Glomerular visceral epithelial cell (primary cell): ENCODE measurements at regions not wholly inside any gene's neighbourhood (a gene's known extent, or its start where the extent isn't known, plus 50 kb on each side); places are given as distances from the start of the nearest gene placed in this dataset.
A peak's percentile ranks its signal among the peaks of the same experiment; 100 is the strongest.

ENCODE experiments used
- DNase-seq: peaks from one replicate; pipeline ENCODE4 v3.0.0-alpha.2; 2016; ENCODE audit errors: extremely low spot score

DNA sequence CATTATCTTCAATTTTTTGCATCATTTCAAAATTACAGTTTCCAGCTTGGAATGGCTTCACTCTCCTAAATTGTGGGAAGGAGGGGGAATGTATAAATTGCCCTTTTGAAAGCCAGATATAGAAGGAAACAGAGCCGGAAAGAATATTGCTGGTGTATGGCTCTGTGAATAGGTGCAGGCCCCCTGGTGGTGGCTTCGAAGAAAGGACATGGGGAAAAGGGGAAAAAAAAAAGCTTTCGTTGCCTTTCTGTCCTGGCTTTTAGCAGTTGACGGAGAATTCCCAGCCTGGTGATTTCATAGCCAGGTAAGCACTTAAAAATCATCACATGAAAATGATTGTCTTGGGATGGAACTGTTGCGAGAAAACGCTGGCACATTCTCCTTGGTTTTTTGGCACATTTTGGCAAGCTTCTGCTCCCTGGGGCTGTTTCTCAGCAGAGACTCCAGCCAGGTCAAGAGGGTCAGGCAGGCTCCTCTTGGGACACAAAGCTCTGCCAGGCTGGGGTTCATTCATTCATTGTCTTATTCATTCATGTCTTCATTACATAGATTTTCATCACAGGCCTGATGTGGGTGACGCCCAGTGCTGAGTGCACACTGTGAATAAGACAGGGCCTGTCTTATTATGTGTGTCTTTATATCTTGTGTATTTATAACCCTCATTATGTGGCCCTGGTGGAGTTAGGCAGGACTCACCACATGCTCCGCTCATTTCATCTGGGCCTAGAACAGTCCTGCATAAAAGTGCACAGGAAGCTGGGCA, 300.0 kb upstream of the TPM1 start:
- peak; percentile 83 for DNase-seq

DNA sequence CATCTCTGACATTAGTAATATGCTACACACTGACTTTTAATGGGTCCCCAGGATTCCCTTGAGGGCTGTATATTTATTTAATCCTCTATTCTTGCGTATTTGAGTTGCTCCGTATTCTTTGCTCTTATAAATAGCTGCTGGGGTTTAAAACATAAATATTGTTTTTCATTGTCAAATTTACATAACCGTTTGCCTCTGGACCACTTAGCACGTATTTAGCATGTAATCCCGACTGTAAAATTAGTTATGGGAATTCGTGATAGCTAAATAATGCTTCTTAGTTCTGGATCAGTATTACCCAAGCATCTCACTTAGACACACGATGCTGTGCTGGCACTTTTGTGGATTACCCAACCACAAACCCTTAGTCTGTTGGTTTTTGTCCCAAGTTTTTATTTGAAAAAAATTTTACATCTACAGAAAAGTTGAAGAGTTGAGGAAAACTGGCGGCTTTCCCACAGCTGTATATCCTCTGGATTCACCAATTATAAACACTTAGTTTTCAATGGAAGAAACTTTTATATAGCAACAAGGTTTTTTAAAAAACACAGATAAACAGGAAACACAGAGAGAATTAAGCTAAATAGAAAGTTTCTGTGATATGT, 296.8 kb upstream of the TPM1 start:
- no peak for DNase-seq

DNA sequence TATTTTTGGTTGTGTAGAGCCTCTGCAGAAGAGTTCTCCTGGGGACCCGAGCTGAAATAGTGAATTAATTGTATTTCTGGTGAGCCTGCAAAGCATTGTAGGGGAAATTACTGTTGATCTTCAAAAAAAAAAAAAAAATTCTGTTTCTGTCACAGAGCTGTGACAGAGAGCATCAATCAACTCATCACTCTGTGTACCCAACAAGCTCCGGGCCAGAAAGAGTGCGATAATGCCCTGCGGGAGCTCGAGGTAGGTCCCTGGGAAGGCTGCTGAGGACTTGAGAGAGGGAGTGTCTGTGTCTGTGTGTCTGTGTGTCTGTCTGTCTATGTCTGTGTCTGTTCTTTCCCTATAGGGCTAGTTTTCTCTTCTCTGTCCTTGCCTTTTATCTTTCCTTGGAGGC, 294.4 kb upstream of the TPM1 start:
- DNase-seq, result no peak

DNA sequence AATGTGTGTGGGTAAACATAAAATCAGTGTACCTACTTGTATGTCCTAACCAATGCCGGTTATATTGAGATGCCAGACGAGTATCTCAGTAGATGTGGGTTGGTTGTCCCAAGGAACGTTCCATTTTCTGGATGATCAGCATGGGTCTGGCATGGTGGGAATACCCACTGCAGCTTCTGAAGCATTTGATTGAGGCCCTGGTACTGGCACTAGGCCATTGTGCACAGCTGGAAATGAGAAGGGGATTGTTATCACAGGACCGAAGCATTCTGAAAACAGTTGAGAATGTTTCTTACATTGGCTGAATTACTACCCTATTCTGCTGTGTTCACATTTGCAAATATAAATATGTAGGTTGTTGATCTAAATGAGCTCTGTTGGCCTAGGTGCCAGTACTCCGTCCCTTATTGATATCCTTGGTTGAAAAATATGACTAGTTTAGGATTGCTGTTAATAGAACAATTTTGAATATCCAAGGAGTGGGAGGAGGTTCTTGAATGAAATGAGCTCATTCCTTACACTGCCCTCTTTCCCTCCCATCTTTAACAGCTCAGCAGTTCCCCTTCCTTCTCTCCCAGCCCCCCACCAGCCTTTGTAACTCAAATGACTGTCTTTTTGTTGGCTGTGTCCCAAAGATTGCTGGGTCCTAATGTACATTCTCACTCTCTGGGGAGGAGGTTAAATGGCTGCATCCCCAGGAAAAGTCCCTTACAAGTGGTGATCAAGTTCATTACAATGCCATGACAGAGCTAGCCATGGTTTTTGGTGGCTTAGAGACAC, 293.3 kb upstream of the TPM1 start:
- peak; percentile 56 for DNase-seq

DNA sequence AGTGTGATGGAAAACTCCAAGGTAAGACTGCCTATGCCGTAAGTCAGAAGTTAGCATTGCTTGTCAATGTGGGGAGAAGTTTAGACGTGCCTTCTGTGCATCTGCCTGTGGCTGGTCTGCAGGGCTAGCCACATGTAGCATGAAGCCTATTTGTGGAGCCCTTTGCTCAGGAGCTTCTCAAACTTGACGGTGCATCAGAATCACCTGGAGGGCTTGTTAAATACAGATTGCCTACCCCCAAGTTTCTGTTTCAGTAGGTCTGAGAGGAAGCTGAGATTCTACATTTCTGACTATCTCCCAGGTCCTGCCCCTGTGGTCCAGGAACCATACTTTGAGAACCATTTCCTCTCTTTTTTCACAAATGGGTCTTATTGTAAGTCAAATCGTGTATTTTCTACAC, 292.1 kb upstream of the TPM1 start:
- DNase-seq, result no peak

DNA sequence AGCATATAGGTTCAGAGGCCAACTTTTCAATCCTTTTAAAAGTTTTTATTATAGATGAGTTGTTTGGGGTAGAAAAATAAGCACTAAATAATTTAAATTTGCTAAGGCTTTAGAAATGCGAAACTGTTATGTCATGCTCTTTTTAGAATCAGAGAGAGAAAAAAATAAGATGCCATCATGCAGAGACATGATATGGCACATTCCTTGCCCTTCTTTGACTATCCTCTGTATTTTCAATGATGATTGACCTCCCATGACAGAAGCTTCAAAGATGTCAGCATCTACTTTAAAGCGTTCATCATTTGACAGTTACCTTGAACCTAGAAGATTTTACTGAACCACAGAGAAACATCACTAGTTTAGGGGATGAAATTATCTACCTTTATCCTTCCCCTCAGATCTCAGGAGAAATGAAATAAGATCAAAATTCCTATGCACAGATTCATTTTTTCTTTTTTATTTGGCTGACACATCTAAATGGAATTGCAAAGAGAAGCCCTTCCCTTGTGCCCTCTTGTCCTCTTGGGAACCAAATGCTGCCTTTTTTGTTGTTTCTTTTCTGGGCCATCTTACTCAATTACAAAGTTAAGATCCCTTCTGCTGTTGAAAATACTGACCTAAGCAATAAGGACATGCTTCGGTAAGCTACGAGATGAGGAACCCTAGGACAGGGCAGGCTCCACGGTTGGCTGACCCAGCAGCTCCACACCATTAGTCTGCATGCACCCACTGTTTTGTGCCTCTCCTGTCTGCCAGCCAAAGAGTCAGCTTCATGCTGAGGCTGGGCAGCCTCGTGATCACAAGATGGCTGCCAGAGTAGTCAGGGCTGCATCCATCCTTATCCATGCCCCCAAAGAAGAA, 289.7 kb upstream of the TPM1 start:
- DNase-seq, result peak; percentile 89

DNA sequence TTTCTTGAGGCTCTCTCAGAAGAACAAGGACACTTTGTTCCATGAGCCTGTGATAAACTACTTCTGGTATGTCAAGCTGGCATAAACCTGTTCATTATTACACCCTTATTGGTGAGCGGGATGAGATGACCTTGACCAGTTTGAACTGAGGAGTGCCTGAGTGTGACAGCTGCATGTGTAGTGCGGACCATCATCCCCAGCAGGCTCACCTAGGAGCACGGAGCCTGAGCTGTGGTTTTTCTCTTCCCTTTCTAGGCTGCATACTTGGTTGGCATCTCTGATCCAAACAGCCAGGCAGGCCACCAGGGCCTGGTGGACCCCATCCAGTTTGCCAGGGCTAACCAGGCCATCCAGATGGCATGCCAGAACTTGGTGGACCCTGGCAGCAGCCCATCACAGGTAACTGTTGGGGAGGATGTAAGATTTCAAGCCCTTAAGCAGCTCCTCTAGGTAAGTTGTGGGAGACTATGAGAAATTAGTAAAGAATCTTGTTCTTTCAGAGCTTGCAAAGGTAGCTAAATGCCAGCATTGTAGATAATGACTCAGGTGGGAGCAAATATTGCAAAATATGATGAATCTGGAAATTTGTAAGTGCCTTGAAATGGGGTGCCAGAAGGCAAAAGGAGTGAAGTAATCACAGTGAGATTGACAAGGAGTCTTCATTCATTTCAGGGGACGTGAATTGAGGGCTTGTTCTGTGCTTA, 288.9 kb upstream of the TPM1 start:
- no peak for DNase-seq

DNA sequence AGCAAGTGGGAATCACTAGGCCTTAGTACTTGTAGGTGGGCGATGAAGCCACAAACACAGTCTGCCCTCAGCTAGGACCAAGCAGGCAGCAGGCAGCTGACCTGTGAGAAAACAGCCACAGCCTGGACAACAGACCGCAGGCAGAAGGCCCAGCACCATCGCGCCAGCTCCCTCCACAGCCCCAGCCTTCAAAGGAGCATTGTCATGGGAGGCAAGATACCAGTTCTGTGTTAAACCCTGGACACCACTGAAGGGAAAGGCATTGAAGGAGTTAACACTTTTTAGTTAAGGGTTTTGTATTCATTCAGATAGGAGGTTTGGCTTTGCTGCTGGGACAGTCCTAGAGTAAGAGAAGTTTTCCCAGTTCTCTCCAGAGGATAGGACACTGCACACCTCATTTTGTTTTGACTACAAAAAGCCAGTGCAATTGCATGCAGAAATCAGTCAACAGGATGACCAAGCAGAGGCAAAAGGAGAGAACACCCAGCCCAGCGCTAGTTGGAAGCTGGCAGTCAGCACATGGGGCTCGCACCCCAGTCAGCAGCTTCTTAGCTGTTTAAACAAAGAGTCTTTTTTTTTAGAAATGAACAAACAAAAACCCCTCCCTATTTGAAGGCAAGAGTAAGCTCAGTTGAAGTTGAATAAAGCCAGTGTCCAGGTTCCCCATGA, 286.1 kb upstream of the TPM1 start:
- DNase-seq, result no peak

DNA sequence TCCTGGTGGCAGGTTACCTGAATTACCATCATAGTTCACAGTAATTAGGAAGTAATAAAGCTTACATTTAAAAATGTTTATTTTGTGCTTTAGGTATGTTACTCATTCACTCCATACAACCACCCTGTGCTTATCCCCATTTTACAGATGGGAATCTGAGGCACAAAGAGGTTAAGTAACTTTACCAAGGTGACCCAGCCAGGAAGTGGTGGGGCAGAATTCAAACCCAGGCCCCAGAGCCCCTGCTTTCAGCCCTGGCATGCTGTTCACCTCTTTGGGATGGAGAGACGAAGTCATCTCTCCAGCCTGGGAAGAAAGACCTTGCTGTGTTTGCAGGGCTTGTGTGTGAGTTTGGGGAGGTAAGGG, 285.6 kb upstream of the TPM1 start:
- DNase-seq, result no peak

DNA sequence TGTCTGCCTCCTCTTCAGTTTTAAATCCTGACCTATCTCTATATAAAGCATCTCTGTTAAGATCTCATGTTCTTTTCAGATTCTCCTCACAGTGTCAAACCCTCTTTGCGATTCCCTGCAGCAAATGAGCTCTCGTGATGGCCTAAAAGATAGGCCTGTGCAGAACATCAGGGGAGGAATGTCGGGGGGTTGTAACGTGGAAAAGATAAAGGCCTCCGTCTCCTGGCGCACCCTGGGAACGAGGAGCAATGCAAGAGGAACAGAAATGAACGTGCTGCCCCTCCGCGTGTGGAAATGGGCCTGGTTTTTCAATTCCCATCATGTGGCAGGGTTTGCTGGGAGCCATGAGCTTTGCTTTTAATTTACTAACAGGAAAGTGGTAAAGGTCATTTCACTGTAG, 285.0 kb upstream of the TPM1 start:
- DNase-seq, result no peak

DNA sequence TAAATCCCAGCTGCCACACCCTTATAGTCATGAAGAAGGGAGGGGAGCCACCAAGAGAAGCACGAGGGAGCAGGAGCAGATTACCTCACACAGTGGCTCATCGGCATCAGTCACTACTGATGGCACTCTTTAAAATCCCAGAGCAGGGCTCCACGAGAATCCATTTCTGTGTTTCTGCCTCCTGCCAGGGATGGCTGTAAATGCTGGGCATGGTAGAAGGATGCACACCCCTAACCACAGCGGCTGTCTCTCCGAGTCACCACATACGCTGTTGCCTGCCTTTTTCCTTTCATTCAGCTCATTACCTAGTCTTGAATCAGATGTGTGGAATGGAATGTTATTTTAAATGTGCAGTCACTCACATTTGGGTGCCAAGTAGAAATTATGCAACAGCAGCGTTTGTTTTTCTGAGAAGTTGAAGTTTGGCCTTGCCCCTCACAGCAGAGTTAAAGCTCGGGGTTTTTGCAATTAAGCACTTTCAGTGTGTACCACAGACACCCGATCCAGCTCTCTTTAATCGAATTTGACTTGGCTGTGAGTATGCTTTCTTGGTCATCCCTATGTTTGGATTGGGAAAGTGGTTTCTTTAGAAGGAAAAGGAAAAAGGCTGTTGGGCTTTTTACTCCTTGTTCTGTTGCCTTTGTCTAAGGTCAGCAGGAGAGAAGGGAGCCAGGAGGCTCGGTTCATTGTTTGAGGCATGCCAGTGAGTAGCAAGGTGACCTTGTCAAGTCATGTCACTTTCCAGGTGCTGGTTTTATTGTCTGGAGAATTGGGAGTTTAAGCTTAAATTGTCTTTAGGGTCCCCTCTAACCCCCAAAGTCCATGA, 284.2 kb upstream of the TPM1 start:
- peak; percentile 91 for DNase-seq

DNA sequence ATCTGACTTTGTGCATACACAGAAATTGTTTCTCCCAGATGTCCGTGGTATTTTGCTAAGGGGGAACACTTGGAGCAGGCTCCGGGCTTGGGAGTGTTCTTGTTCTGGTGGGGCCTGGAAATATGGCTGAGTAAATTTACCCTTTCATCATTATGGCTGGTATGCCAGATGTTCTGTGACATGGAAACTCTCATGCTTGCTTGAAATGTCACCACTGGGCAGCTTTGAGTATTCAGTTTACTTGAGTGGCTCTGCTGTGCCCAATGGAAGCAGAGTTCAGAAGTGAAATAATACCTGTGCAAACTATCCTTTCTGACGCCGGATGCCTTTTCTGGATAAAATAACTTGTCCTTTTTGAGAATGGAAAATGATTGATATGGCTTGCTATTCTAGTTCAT, 283.6 kb upstream of the TPM1 start:
- no peak for DNase-seq

DNA sequence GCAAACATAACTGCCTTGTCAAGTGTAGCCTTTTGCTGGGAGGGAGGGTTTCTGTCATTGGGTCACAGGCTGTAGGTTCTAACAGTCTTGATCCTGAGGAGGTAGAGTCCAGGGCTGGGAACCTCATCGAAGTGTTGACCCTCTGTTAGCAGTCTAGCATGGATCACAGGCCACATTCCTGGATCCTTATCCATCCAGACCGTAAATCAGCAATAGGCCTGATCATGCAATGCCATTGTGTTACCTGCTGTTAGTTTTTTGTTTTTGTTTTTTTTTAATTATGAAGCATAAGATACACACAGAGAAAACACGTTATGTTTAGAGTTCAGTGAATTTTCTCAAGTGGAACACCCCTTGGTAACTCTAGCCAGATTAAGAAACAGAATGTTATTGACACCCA, 282.0 kb upstream of the TPM1 start:
- no peak for DNase-seq

DNA sequence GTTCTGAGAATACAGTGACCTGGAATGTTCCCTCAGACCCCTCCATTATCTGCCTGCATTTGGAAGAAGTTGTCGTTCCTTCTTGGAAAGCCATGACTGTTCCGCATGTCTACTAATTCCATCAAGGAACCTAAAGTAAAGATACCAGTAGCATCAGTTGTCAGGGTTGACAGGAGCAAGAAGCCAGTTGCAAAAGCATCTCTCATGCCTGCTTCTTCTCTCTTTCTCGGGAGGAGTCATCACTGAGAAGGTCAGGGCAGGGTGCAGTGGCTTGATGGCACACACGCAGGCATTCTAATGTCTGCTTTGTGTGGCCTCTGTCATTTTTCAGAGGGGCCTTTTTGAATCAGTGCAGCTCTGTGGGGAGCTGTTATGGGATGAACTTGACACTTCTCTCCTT, 276.6 kb upstream of the TPM1 start:
- DNase-seq, result no peak

DNA sequence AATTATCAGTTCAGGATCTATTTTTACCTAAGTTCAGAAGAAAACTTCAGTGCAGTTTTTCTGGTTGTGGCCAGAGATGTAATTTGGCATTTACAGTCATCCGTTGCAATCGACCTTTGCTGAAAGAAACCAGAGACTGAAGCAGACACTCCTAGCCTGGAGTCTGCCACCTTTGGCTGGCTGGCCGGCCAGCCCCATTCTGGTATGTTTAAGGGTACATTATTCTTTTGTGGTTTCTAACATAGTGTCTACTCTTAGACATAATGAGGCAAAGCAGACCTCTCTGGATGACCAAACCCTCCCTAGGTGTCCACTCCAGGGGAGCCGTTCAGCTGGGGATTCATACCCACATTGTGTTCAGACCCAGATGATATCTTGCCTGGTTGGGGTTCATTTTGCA, 275.9 kb upstream of the TPM1 start:
- DNase-seq, result no peak

DNA sequence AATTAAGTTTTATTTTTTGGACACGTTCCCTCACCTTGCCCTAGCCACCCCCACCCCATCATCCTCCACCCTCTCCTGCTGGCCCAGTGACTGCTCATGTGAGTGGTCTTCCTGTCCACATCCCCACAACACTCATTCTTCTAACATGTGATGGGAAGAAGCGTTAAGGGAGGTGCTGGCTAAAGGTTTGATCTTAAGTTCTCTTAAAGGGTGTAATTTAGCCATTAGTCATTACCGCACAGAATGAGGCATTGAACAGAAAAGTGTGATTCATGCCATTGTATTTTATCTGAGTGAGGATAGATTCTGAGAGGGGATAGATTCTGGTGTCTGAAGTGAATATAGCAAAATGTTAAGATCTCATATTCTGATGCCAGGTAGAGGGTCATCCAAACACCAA, 272.9 kb upstream of the TPM1 start:
- peak; percentile 83 for DNase-seq

DNA sequence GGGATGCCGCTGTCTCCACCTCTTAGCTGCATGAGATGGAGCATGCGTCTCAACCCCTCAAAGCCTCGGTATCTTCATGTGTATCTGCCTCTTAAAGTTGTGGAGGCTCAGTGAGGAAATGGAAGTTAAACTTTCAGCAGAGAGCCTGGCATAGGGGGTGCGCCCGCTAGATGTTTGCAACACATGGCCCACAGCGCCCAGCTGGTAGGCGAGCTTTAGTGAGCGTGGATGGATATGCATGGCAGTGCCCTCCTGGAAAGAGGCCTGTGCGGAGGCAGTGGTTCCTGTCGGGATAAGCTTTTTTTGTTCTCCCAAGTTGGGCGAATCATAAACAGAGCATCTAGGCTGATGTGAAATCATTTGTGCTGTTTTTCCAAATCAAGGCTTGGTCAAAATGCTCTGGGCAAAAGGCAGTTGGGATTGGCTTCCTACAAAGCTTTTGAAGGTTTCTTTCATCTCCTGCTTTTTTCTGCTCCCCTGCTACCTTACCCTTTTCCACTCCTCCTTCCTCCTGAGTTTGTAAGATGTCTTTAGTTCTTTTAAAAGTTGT, 272.4 kb upstream of the TPM1 start:
- no peak for DNase-seq

DNA sequence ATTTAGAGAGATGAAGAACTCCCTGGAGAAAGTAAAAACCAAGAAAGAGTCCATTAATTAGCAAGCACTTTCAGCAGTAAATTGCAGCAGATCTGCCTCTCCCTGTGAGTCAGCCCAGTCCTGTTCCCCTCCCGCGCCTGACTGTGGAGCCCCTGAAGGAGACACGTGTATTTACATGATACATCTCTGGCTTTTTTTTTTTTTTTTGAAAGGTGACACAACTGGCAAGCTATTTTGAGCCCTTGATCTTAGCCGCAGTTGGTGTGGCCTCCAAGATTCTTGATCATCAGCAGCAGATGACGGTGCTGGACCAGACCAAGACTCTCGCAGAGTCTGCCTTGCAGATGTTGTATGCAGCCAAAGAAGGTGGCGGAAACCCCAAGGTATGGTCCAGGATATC, 271.8 kb upstream of the TPM1 start:
- peak; percentile 89 for DNase-seq

DNA sequence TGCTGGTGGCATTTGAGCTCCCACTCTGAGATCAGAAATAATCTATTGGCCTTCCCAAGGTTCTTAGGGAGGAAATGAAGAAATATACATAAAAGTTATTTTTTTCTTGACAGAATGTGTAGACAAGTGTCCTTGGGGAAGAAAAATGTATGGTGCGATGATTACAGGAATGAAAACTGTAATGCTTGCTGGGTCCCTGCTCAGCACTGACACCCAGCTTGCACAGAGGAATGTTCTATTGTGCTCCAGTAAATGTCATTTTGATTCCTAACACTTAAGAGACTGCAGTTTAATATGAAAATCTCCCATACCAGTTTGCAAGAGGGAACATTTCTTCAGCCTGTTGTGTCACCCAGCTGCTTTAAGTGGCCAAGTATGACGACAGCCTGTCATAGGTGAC, 271.3 kb upstream of the TPM1 start:
- no peak for DNase-seq
